ENCODE measurements at regions not wholly inside any gene's neighbourhood (a gene's known extent, or its start where the extent isn't known, plus 50 kb on each side); places are given as distances from the start of the nearest gene placed in this dataset.
A peak's percentile ranks its signal among the peaks of the same experiment; 100 is the strongest.

GRCh38 chr16:86362155-86362849, 148.0 kb upstream of the FOXF1 start:
- peak in 1 of 10 donors; percentile 39 for DNase-seq
- intact Hi-C loops (cut with DNase I), result no loop called here

DNA sequence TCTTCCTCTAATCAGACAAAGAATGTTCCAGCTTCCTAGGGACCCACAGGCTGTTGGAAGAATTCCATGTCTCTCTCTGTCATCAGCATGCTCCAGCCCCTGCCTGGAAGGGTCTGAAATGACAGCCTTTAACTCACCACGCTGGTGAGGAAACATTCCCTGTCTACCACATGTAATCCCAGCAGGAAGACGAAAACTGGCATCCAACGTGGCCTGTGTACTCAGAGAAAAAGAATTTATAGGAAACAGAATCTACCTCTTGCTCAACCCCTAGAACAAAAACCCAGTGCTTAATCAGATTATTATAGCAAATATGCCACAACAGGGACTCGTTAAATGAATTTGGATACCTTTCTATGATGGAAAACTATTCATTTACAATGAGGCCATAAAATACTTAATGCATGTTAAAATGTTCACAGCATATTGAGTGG, 147.3 kb upstream of the FOXF1 start:
- intact Hi-C loops (cut with DNase I), result no loop called here
- DNase-seq, result no peak

DNA sequence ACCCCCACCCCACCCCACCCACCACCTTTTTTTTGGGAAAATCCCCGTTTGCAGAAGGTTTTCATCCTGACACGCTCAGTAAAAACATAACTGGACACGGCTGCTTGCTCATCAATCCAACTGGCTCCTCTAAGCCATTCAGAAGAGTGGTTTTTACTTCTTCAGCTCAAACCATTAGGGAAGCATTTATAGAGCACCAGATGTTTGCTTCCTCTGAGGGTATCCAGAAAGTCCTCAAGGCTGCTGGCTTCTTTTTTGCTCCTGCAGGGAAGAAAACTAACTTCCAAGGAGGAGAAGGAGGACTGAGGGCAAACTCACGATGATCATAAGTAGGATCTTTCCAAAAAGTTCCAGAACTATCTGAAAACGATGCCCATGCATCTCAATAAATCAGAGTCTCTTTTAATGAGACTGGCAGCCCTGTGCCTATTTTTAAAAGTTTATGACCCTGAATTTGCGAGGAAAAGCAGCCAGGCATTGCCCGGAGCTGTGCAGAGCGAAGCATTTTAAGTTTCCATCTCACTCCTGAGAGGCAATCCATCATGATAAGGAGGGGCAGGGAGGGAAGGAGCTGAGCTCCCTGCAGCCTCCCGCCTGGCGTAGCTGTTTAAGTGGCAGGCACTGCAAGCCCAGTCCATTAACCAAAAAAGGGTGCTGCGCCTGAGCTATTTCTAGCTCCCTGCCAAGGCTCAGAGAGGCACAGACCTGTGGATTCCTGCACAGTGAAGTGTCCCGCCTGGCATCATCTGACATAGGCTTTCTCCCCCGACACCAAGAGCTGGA, 146.3 kb upstream of the FOXF1 start:
- intact Hi-C loops (cut with DNase I), result no loop called here
- no peak for DNase-seq

DNA sequence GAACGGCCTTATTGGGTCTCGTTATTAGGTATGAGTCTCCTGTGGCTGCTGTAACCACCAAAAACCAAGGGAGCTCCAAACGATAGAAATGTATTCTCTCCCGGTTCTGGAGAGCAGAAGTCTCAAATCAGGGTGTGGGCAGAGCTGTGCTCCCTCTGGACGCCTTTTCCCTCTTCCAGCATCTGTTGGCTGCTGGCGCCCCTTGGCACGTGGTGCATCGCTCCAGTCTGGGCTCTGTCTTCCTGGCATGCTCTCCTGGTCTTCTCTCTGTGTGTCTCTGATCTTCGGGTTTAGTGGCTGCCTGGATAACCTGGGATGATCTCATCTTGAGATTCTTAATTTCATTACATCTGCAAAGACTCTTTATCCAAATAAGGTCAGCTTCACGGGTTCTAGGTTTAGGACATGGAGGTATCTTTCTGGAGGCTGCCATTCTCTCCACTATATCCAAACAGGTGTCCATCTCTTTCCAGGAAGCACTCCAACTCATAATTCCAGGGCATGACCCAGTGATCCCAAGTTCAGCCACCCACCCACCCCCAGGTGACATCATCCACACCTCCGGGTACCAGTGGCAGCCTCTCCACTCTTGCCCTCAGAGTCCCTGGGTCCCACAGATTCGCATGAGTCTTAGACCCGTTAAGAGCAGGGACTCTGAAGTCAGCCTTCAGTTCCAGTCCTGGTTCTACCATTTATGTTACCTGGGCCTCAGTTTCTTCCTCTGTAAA, 145.5 kb upstream of the FOXF1 start:
- intact Hi-C loops (cut with DNase I), result no loop called here
- DNase-seq, result no peak

- DNase-seq, result peak in 1 of 10 donors; percentile 54
- intact Hi-C loops (cut with DNase I), result no loop called here
Observed at GRCh38 chr16:86365513-86366273, 144.6 kb upstream of the FOXF1 start.

GRCh38 chr16:86366481-86366880, 143.8 kb upstream of the FOXF1 start:
- no peak for DNase-seq
- intact Hi-C loops (cut with DNase I), result no loop called here

DNA sequence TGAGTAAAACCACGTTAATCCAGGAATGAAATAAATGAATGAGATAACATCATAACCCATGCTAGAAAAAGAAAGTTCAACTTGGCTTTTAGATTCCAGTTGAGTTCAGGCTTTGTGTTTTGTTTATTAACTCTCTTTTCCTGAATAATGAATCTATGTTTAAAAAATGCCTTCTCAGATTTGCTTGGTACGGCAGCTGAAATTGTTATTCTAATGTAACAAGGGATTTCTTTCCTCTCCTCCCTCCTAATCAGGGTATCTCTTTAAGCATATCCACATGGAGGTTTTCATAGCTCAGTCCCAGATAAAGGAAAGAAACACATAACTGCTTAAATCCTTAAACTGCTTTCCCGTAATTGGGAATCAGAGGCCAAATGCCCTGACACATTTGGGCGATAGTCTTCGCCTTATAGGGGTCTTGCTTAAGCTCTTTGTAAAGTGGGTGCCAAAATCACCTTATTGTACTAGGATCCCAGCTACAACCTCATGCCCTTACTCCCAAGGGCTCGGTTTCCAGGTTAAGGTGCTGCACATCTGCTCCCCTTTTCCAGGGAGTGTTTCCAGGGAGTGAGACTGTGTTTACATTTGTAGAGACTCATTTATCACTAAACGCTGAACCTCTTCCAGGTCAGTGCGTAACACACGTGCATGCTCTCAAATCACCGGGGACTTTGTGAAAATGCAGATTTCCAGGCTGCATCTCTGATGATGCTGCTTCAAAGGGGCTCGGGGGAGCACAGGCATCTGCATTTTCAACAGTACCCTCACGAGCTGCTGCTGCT, 142.8 kb upstream of the FOXF1 start:
- intact Hi-C loops (cut with DNase I), result no loop called here
- no peak for DNase-seq

DNA sequence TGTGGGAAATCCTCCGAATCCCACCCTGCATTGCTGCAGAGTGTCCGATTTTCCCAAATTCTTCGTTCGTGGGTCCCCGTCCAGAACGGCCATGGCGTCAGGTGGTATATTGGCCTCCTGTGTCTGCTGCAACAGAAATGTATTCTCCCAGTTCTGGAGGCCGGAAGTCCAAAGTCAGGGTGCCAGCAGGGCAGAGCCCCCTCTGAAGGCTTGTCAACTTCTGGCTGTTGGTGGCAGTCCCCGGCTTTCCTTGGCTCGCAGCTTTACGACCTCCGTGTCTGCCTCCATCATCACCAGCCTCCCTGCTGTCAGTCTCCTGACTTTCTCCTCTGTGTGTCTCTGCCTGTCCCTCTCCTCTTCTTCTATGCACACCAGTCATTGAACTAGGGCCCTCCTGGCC, 142.1 kb upstream of the FOXF1 start:
- intact Hi-C loops (cut with DNase I), result no loop called here
- peak in 1 of 10 donors; percentile 52 for DNase-seq

DNA sequence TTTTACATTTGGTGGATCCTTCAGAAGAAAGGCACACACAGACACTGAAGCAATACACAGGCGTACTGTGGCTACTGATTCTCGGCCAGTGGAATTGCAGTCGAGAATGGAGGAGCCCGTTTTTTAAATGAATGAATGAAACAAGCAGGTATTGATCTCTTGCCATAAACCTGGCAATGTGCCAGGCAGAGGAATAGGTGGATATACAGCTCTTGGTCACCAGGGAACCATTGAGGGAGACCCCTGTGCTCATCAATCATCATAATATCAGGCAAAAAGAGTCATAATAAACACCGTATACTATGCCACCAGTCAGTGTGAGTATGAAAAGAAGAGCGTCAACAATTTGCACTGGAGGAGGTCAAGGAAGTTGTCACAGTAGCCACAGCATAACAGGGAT, 140.3 kb upstream of the FOXF1 start:
- DNase-seq, result no peak
- intact Hi-C loops (cut with DNase I), result no loop called here

GRCh38 chr16:86371083-86371803, 139.1 kb upstream of the FOXF1 start:
- intact Hi-C loops (cut with DNase I), result no loop called here
- DNase-seq, result peak in 1 of 10 donors; percentile 56

- intact Hi-C loops (cut with DNase I), result no loop called here
- DNase-seq, result peak in 1 of 10 donors; percentile 56
Observed at GRCh38 chr16:86372193-86372592, 138.1 kb upstream of the FOXF1 start.

DNA sequence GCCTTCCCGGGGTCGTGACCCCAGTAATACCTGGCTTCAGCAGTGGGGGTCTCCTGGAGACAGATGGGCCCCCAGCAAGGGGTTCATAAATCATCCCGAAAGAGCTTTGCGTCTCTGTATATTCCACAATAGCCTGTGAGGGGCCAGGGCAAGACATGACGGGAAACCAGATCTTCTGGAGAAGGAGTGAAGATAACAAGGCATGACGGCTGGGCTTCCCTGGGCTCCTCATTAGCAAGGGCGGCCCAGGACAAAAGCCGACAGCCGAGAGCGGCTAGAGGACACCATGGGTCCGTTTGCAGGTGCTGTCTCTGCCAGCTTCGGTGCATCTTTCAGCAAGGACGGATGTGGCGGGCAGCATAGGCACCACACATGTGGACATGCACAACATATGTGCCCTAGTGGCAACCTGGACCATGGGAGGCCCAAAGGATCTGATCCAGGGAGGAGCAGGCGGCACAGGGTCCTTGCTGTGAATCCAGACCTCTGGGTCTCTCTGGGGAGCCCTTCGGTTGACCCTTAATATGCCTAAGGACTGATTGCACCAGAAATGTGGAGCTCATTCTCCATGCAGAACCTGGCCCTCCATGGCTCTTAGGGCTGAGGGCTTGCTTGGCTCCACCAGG, 136.9 kb upstream of the FOXF1 start:
- DNase-seq, result peak in 1 of 10 donors; percentile 39
- intact Hi-C loops (cut with DNase I), result no loop called here

GRCh38 chr16:86374603-86375130, 135.7 kb upstream of the FOXF1 start:
- intact Hi-C loops (cut with DNase I), result no loop called here
- DNase-seq, result no peak

DNA sequence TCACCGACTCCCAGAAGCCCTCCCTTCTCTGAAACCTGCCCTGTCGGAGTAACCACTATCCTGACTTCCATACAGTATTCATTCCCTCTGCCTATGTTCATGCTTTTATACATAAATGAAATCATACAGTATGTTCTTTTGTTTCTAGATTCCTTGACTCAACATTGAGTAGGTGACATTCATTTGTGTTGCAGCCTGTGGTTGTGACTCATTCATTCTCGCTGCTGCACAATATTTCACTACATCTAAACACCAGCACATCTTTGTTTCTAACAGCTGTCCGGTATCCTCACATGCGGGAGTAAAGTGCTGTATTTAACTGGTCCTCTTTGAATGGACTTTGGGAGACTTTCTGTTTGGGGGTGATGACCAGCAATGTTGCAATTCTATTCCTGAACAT, 135.0 kb upstream of the FOXF1 start:
- DNase-seq, result no peak
- intact Hi-C loops (cut with DNase I), result no loop called here

GRCh38 chr16:86375851-86376250, 134.5 kb upstream of the FOXF1 start:
- intact Hi-C loops (cut with DNase I), result no loop called here
- no peak for DNase-seq

DNA sequence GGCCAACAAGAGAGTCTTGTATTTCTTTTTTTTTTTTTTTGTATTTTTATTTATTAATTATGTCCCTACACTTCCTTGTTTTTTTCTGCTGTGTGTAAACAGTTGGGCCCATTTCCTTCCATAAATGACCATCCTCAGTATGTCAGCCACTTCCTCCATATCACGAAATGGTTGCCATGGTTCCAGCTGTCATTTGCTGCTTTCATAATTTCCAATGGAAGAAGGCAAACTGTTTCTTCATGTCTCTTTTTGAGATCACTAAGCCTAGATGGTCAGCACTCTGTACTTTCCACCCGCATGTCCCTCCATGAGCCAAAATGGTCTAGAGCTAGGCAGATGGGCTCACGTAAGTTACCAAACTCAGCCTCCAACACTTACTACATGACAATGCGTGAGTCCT, 133.5 kb upstream of the FOXF1 start:
- DNase-seq, result peak in 1 of 10 donors; percentile 16
- intact Hi-C loops (cut with DNase I), result no loop called here

DNA sequence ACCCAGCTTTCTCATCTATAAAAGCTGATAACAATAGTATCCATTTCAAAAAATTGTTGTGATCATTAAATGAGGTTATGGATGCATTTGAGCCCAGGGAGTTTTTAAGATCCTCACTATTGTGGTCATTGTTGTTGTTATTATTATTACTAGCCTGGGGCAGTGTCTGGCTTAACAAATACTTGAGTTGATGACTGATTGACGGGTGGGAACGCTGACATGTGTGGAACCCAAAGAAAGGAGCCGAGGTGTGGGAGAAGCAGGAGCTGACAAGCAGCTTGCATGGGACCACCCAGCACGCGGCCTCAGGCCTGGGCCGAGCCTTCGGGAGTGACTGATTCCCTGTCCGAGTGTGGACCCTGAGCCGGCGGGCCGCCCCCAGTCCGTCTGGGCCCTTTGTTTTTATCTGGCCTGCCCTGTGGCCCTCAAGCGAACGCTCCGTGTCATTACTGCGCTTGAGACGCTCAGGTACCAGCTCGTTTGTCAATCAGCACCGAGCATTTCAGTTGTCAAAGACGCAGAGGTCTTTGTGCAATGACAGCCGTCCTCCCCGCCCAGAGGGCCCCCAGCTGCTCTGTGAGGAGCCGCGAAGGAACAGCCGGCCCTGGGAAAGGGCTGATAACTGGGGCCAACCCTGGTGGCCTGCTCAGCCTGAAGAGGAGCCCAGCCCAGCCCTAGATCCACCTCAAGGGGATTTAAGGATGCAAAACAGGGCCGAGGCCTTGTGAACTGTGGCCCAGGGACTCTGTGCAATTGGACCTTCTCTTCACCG, 132.9 kb upstream of the FOXF1 start:
- intact Hi-C loops (cut with DNase I), result no loop called here
- peak in 2 of 10 donors; percentile 48 to 76 for DNase-seq

GRCh38 chr16:86378128-86378527, 132.2 kb upstream of the FOXF1 start:
- intact Hi-C loops (cut with DNase I), result no loop called here

More at GRCh38 chr16:86378128-86378527, 132.2 kb upstream of the FOXF1 start:
- DNase-seq, result peak in 2 of 10 donors; percentile 18 to 62

All from posterior cingulate gyrus (tissue), 11 donors.